IPS DF 6.9 (cell line): ENCODE measurements at regions not wholly inside any gene's neighbourhood (a gene's known extent, or its start where the extent isn't known, plus 50 kb on each side); places are given as distances from the start of the nearest gene placed in this dataset.

ENCODE experiments used
- DNase-seq: peaks from one replicate; pipeline ENCODE4 v3.0.0-alpha.2; 2013; ENCODE audit warnings: low read depth, low spot score
- H3K27ac ChIP-seq: one replicate; pipeline ENCODE4 v1.5.1; 2013; ENCODE audit warnings: low read length, control low read depth
- H3K27me3 ChIP-seq: 2 replicates; pipeline ENCODE4 v1.6.1; 2013; ENCODE audit warnings: mild to moderate bottlenecking, low read length; ENCODE audit not compliant: control insufficient read depth, insufficient read depth
- H3K36me3 ChIP-seq: 2 replicates; pipeline ENCODE4 v1.6.1; 2013; ENCODE audit warnings: low read length; ENCODE audit not compliant: control insufficient read depth, insufficient read depth
- H3K4me1 ChIP-seq: 2 replicates; pipeline ENCODE4 v1.6.1; 2013; ENCODE audit warnings: low read length; ENCODE audit not compliant: control insufficient read depth, insufficient read depth
- H3K4me3 ChIP-seq: 2 replicates; pipeline ENCODE4 v1.5.1; 2013; ENCODE audit warnings: mild to moderate bottlenecking, low read length
- H3K9me3 ChIP-seq: 2 replicates; pipeline ENCODE4 v1.6.1; 2013; ENCODE audit warnings: low read length, inconsistent platforms; ENCODE audit not compliant: control insufficient read depth, insufficient read depth
- WGBS: extraction: QIAGEN DNeasy Blood & Tissue Kit; methylation state at CpG from one replicate; pipeline ENCODE4 v1.1.7; 2013; ENCODE audit warnings: mixed read lengths, missing lambda C conversion rate; ENCODE audit not compliant: insufficient read length, insufficient coverage; 5-methylcytosine and 5-hydroxymethylcytosine counted together

- no CpG with 5 or more reads among the region's 10 CpGs for WGBS
- no peak for DNase-seq
- no peaks in the 10 kb centered on the region; the same call in 1 of the 2 replicates for H3K4me1 ChIP-seq
- H3K27me3 ChIP-seq, result no peaks in the 10 kb centered on the region
- no peaks in the 10 kb centered on the region for H3K36me3 ChIP-seq
- no peaks in the 10 kb centered on the region for H3K9me3 ChIP-seq
- no peak overlapping the region for H3K27ac ChIP-seq
- no peak overlapping the region for H3K4me3 ChIP-seq
Observed at GRCh38 chr5:1944408-1944807, 61.7 kb upstream of the IRX4 start.

GRCh38 chr5:1943481-1943880 is 60.8 kb upstream of the IRX4 start:
- Histone ChIP-seq H3K36me3 (no peaks in the 10 kb centered on the region), H3K4me1 (no peaks in the 10 kb centered on the region; the same call in 1 of the 2 replicates), H3K27me3 (no peaks in the 10 kb centered on the region), H3K9me3 (no peaks in the 10 kb centered on the region), H3K27ac (no peak overlapping the region), H3K4me3 (no peak overlapping the region)
- WGBS, result no CpG with 5 or more reads among the region's 11 CpGs
- DNase-seq, result no peak

- H3K4me1 ChIP-seq, result no peaks in the 10 kb centered on the region; the same call in 1 of the 2 replicates
- WGBS, result no CpG with 5 or more reads among the region's 5 CpGs
Observed at GRCh38 chr5:1942630-1943029, 59.9 kb upstream of the IRX4 start.

DNA sequence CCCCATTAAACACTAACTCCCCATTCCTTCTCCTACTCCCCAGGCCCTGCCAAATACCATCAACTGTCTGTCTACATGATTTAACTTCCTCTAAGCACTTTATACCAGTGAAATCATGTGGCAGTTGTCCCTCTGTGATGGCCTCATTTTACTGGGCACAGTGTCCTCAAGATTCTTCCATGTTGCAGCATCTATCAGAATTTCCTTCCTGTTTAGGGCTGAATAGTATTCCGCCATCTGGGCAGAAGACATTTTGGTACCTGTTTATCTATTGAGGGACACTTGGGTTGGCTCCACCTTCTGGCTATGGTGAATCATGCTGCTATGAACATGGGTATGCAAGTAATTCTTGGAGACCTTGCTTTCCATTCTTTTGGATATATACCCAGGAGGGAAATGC is 59.4 kb upstream of the IRX4 start:
- no peaks in the 10 kb centered on the region for H3K9me3 ChIP-seq
- H3K4me1 ChIP-seq, result no peaks in the 10 kb centered on the region; the same call in 1 of the 2 replicates
- no peaks in the 10 kb centered on the region for H3K27me3 ChIP-seq
- no peak overlapping the region for H3K4me3 ChIP-seq
- H3K27ac ChIP-seq, result no peak overlapping the region
- no CpG with 5 or more reads among the region's 1 CpG for whole genome bisulfite sequencing
- H3K36me3 ChIP-seq, result no peaks in the 10 kb centered on the region
- DNase-seq, result no peak

More at GRCh38 chr5:1942630-1943029, 59.9 kb upstream of the IRX4 start:
- DNase-seq, result no peak
- Histone ChIP-seq H3K9me3 (no peaks in the 10 kb centered on the region), H3K27ac (no peak overlapping the region), H3K4me3 (no peak overlapping the region), H3K27me3 (no peaks in the 10 kb centered on the region), H3K36me3 (no peaks in the 10 kb centered on the region)

DNA sequence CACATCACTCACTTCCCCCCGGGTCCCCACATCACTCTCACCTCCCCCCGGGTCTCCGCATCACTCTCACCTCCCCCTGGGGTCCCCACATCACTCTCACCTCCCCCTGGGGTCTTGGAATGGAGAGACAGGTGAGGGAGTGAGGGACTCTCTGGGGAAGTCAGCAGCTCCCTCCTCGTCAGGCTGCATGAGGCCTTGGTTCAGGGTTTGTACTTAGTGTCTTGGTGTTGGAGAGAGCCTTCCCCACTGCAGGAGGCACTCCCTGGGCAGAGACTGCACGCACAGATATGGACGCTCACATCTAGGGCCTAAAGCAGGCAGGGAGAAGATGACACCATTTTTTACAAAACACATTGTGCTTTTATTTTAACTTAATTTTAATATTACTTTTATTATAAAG is 56.5 kb upstream of the IRX4 start:
- no peaks in the 10 kb centered on the region for H3K4me1 ChIP-seq

GRCh38 chr5:1938310-1939000 is 55.7 kb upstream of the IRX4 start:
- WGBS, result no CpG with 5 or more reads among the region's 17 CpGs
- no peaks in the 10 kb centered on the region for H3K9me3 ChIP-seq
- no peaks in the 10 kb centered on the region for H3K36me3 ChIP-seq
- DNase-seq, result no peak
- no peak overlapping the region for H3K4me3 ChIP-seq
- H3K27ac ChIP-seq, result no peak overlapping the region
- no peaks in the 10 kb centered on the region for H3K27me3 ChIP-seq
- no peaks in the 10 kb centered on the region for H3K4me1 ChIP-seq

More for the DNA sequence above, 56.5 kb upstream of the IRX4 start:
- no CpG with 5 or more reads among the region's 6 CpGs for WGBS
- no peak overlapping the region for H3K4me3 ChIP-seq
- no peaks in the 10 kb centered on the region for H3K36me3 ChIP-seq
- H3K9me3 ChIP-seq, result no peaks in the 10 kb centered on the region
- no peaks in the 10 kb centered on the region for H3K27me3 ChIP-seq
- no peak overlapping the region for H3K27ac ChIP-seq
- DNase-seq, result no peak

GRCh38 chr5:1937590-1937989 is 54.9 kb upstream of the IRX4 start:
- WGBS, result no CpG with 5 or more reads among the region's 12 CpGs
- DNase-seq, result no peak
- H3K36me3 ChIP-seq, result no peaks in the 10 kb centered on the region
- no peak overlapping the region for H3K27ac ChIP-seq
- H3K9me3 ChIP-seq, result no peaks in the 10 kb centered on the region
- no peaks in the 10 kb centered on the region for H3K27me3 ChIP-seq
- no peak overlapping the region for H3K4me3 ChIP-seq
- no peaks in the 10 kb centered on the region for H3K4me1 ChIP-seq

GRCh38 chr5:1936901-1937300 is 54.2 kb upstream of the IRX4 start:
- H3K9me3 ChIP-seq, result no peaks in the 10 kb centered on the region
- DNase-seq, result no peak
- H3K4me1 ChIP-seq, result no peaks in the 10 kb centered on the region
- no CpG with 5 or more reads among the region's 5 CpGs for WGBS
- no peak overlapping the region for H3K27ac ChIP-seq
- H3K4me3 ChIP-seq, result no peak overlapping the region
- H3K36me3 ChIP-seq, result no peaks in the 10 kb centered on the region
- H3K27me3 ChIP-seq, result no peaks in the 10 kb centered on the region

GRCh38 chr5:1936413-1936812 is 53.7 kb upstream of the IRX4 start:
- H3K36me3 ChIP-seq, result no peaks in the 10 kb centered on the region
- no peak overlapping the region for H3K4me3 ChIP-seq
- no peak overlapping the region for H3K27ac ChIP-seq
- no peaks in the 10 kb centered on the region for H3K27me3 ChIP-seq
- no CpG with 5 or more reads among the region's 4 CpGs for WGBS
- H3K9me3 ChIP-seq, result no peaks in the 10 kb centered on the region
- H3K4me1 ChIP-seq, result no peaks in the 10 kb centered on the region
- DNase-seq, result no peak

GRCh38 chr5:1934801-1935429 is 52.2 kb upstream of the IRX4 start:
- no peak overlapping the region for H3K27ac ChIP-seq
- H3K4me1 ChIP-seq, result peaks cover 2% of the 10 kb centered on the region; the same call in 1 of the 2 replicates
- DNase-seq, result no peak
- no peaks in the 10 kb centered on the region; the same call in 1 of the 2 replicates for H3K27me3 ChIP-seq
- H3K36me3 ChIP-seq, result no peaks in the 10 kb centered on the region
- no peak overlapping the region for H3K4me3 ChIP-seq
- no peaks in the 10 kb centered on the region for H3K9me3 ChIP-seq
- WGBS, result no CpG with 5 or more reads among the region's 20 CpGs

GRCh38 chr5:1934056-1934394 is 51.3 kb upstream of the IRX4 start:
- peaks cover 2% of the 10 kb centered on the region; the same call in 1 of the 2 replicates for H3K4me1 ChIP-seq
- no peak overlapping the region for H3K27ac ChIP-seq
- no peaks in the 10 kb centered on the region for H3K9me3 ChIP-seq
- DNase-seq, result no peak
- no peaks in the 10 kb centered on the region for H3K36me3 ChIP-seq
- no peak overlapping the region for H3K4me3 ChIP-seq
- no peaks in the 10 kb centered on the region; the same call in 1 of the 2 replicates for H3K27me3 ChIP-seq
- WGBS, result no CpG with 5 or more reads among the region's 9 CpGs
